HG03064 (cell line): ENCODE measurements at regions not wholly inside any gene's neighbourhood (a gene's known extent, or its start where the extent isn't known, plus 50 kb on each side); places are given as distances from the start of the nearest gene placed in this dataset.
"Not testable (repeated sequence)": the region's sequence is repeated elsewhere in the genome, so short reads cannot be mapped to it uniquely, and the experiment has no call there.

ENCODE experiments used
- ATAC-seq: cut with Tn5 transposase; IDR thresholded peaks from one replicate; pipeline ENCODE4 v1.9.1; 2021; ENCODE audit warnings: low read depth; ENCODE audit not compliant: unreplicated experiment

- ATAC-seq = no peak
Observed at GRCh38 chr16:47815655-47816054, 340.1 kb downstream of the ABCC12 start.

GRCh38 chr16:47811758-47812157 lies 344.0 kb downstream of the ABCC12 start:
- not testable (repeated sequence) for ATAC-seq

- no peak for ATAC-seq
Observed at GRCh38 chr16:47806309-47806847, 345.2 kb downstream of the PHKB start.

- no peak for ATAC-seq
Observed at GRCh38 chr16:47787696-47788095, 326.6 kb downstream of the PHKB start.

GRCh38 chr16:47781673-47782072 lies 320.5 kb downstream of the PHKB start:
- no peak for ATAC-seq

- ATAC-seq = no peak
Observed at GRCh38 chr16:47780213-47780875, 319.2 kb downstream of the PHKB start.

- ATAC-seq = no peak
Observed at GRCh38 chr16:47779201-47780016, 318.3 kb downstream of the PHKB start.

- ATAC-seq = no peak
Observed at GRCh38 chr16:47778106-47778801, 317.1 kb downstream of the PHKB start.

- ATAC-seq = no peak
Observed at GRCh38 chr16:47777220-47777619, 316.1 kb downstream of the PHKB start.

GRCh38 chr16:47774661-47775060 lies 313.5 kb downstream of the PHKB start:
- ATAC-seq = no peak

- ATAC-seq = no peak
Observed at GRCh38 chr16:47753659-47754058, 292.5 kb downstream of the PHKB start.
